H1 (cell line): ENCODE measurements at regions not wholly inside any gene's neighbourhood (a gene's known extent, or its start where the extent isn't known, plus 50 kb on each side); places are given as distances from the start of the nearest gene placed in this dataset.

ENCODE experiments used
- ASH2L ChIP-seq: fragments of 200-600, 300-600 bp; sonication (generic); IDR thresholded peaks from one replicate; pipeline ENCODE4 v1.7.1; 2017; ENCODE audit warnings: low read length
- BACH1 ChIP-seq: IDR thresholded peaks from 2 replicates; pipeline ENCODE4 v1.6.1; 2012; ENCODE audit warnings: low read length, improper control_type of control experiment

- TF ChIP-seq BACH1 (no peak), ASH2L (no peak)
These were observed 1104.2 kb downstream of the GATA3 start (continued) for GRCh38 chr10:9158675-9159074.
